ENCODE measurements at regions not wholly inside any gene's neighbourhood (a gene's known extent, or its start where the extent isn't known, plus 50 kb on each side); places are given as distances from the start of the nearest gene placed in this dataset.

GRCh38 chr5:156135531-156135930 is 191.4 kb upstream of the SGCD start:
- TF ChIP-seq CTCF (IDR thresholded peaks at IDR 0.05; ENCODE audit: insufficient read depth, low read depth, low read length) = no peak
- no peak for TF ChIP-seq EZH2 (IDR thresholded peaks at IDR 0.05; ENCODE audit: insufficient read depth, low read length)
- Mint-ChIP-seq H3K36me3 (ENCODE audit: low read depth, unreplicated experiment) (no peaks in the 10 kb centered on the region), H3K27me3 (ENCODE audit: low read depth, unreplicated experiment) (no peaks in the 10 kb centered on the region), H3K4me1 (ENCODE audit: low read depth, unreplicated experiment) (peaks cover 19% of the 10 kb centered on the region), H3K9me3 (ENCODE audit: unreplicated experiment) (no peaks in the 10 kb centered on the region), H3K27ac (ENCODE audit: unreplicated experiment) (no peak overlapping the region), H3K4me3 (ENCODE audit: unreplicated experiment) (no peak overlapping the region)
- FAIRE-seq (no peak), DNase-seq (ENCODE audit: low read depth) (no peak)
- no peak overlapping the region for H3K27ac ChIP-seq (ENCODE audit: low read depth, low read length)
- H3K27me3 ChIP-seq (ENCODE audit: insufficient read depth, low read length) = no peaks in the 10 kb centered on the region
- no peaks in the 10 kb centered on the region for H4K20me1 ChIP-seq (ENCODE audit: insufficient read depth, low read length)
- H2AFZ ChIP-seq (ENCODE audit: low read depth, low read length) = no peak overlapping the region
- no peaks in the 10 kb centered on the region for H3K9me3 ChIP-seq (ENCODE audit: insufficient read depth, low read depth, low read length)
- no peak overlapping the region for H3K4me2 ChIP-seq (ENCODE audit: low read length)
- H3K4me1 ChIP-seq (ENCODE audit: insufficient read depth, low read length) = peaks cover 5% of the 10 kb centered on the region
- no peaks in the 10 kb centered on the region for H3K36me3 ChIP-seq (ENCODE audit: insufficient read depth, low read length)
- H3K9ac ChIP-seq (ENCODE audit: low read length) = no peak overlapping the region
- H3K4me3 ChIP-seq (ENCODE audit: insufficient read depth, low read depth, low read length) = no peak overlapping the region
- H3K79me2 ChIP-seq (ENCODE audit: insufficient read depth, low read length) = no peaks in the 10 kb centered on the region

GRCh38 chr5:156137071-156137869 is 189.7 kb upstream of the SGCD start:
- Histone ChIP-seq H4K20me1 (ENCODE audit: insufficient read depth, low read length) (no peaks in the 10 kb centered on the region), H3K79me2 (ENCODE audit: insufficient read depth, low read length) (no peaks in the 10 kb centered on the region), H2AFZ (ENCODE audit: low read depth, low read length) (no peak overlapping the region), H3K27ac (ENCODE audit: low read depth, low read length) (no peak overlapping the region), H3K9ac (ENCODE audit: low read length) (no peak overlapping the region), H3K36me3 (ENCODE audit: insufficient read depth, low read length) (no peaks in the 10 kb centered on the region), H3K4me3 (ENCODE audit: insufficient read depth, low read depth, low read length) (no peak overlapping the region), H3K27me3 (ENCODE audit: insufficient read depth, low read length) (no peaks in the 10 kb centered on the region), H3K9me3 (ENCODE audit: insufficient read depth, low read depth, low read length) (no peaks in the 10 kb centered on the region), H3K4me1 (ENCODE audit: insufficient read depth, low read length) (peaks cover 5% of the 10 kb centered on the region), H3K4me2 (ENCODE audit: low read length) (no peak overlapping the region)
- TF ChIP-seq EZH2 (IDR thresholded peaks at IDR 0.05; ENCODE audit: insufficient read depth, low read length) = no peak
- TF ChIP-seq CTCF (IDR thresholded peaks at IDR 0.05; ENCODE audit: insufficient read depth, low read depth, low read length) = no peak
- Mint-ChIP-seq H3K36me3 (ENCODE audit: low read depth, unreplicated experiment) (no peaks in the 10 kb centered on the region), H3K4me3 (ENCODE audit: unreplicated experiment) (no peak overlapping the region), H3K4me1 (ENCODE audit: low read depth, unreplicated experiment) (peaks cover 19% of the 10 kb centered on the region), H3K9me3 (ENCODE audit: unreplicated experiment) (no peaks in the 10 kb centered on the region), H3K27me3 (ENCODE audit: low read depth, unreplicated experiment) (no peaks in the 10 kb centered on the region), H3K27ac (ENCODE audit: unreplicated experiment) (peak overlapping the region; percentile 62)
- peak; percentile 65 for DNase-seq (ENCODE audit: low read depth)
- FAIRE-seq = no peak

GRCh38 chr5:156142867-156143266 is 184.1 kb upstream of the SGCD start:
- Histone ChIP-seq H2AFZ (ENCODE audit: low read depth, low read length) (no peak overlapping the region), H3K27me3 (ENCODE audit: insufficient read depth, low read length) (no peaks in the 10 kb centered on the region), H3K27ac (ENCODE audit: low read depth, low read length) (no peak overlapping the region), H3K4me2 (ENCODE audit: low read length) (no peak overlapping the region), H4K20me1 (ENCODE audit: insufficient read depth, low read length) (no peaks in the 10 kb centered on the region), H3K79me2 (ENCODE audit: insufficient read depth, low read length) (no peaks in the 10 kb centered on the region), H3K4me1 (ENCODE audit: insufficient read depth, low read length) (peaks cover 3% of the 10 kb centered on the region), H3K9me3 (ENCODE audit: insufficient read depth, low read depth, low read length) (peaks cover 4% of the 10 kb centered on the region), H3K9ac (ENCODE audit: low read length) (no peak overlapping the region), H3K36me3 (ENCODE audit: insufficient read depth, low read length) (no peaks in the 10 kb centered on the region), H3K4me3 (ENCODE audit: insufficient read depth, low read depth, low read length) (no peak overlapping the region)
- Mint-ChIP-seq H3K4me3 (ENCODE audit: unreplicated experiment) (no peak overlapping the region), H3K27me3 (ENCODE audit: low read depth, unreplicated experiment) (no peaks in the 10 kb centered on the region), H3K36me3 (ENCODE audit: low read depth, unreplicated experiment) (peaks cover 4% of the 10 kb centered on the region), H3K27ac (ENCODE audit: unreplicated experiment) (no peak overlapping the region), H3K9me3 (ENCODE audit: unreplicated experiment) (peaks cover 5% of the 10 kb centered on the region), H3K4me1 (ENCODE audit: low read depth, unreplicated experiment) (peaks cover 14% of the 10 kb centered on the region)
- DNase-seq (ENCODE audit: low read depth) (no peak), FAIRE-seq (no peak)
- TF ChIP-seq EZH2 (IDR thresholded peaks at IDR 0.05; ENCODE audit: insufficient read depth, low read length) (no peak), CTCF (IDR thresholded peaks at IDR 0.05; ENCODE audit: insufficient read depth, low read depth, low read length) (no peak)

Measured in astrocyte (in vitro differentiated cells and primary cell).